Effector memory CD4-positive, alpha-beta T cell (primary cell): ENCODE measurements at regions not wholly inside any gene's neighbourhood (a gene's known extent, or its start where the extent isn't known, plus 50 kb on each side); places are given as distances from the start of the nearest gene placed in this dataset.

Experiments
- DNase-seq, 3 donors: peaks; one replicate each; pipeline ENCODE4 v3.0.0-alpha.2; 2020
- H3K27ac ChIP-seq: 2 replicates; pipeline ENCODE4 v1.7.0; 2013; ENCODE audit warnings: mild to moderate bottlenecking, low read length, moderate library complexity; ENCODE audit not compliant: insufficient read depth, poor library complexity, severe bottlenecking
- H3K27me3 ChIP-seq: replicated peaks from 2 replicates; pipeline ENCODE4 v1.7.0; 2013; ENCODE audit warnings: mild to moderate bottlenecking, low read length; ENCODE audit not compliant: insufficient read depth, control insufficient read depth, poor library complexity, severe bottlenecking
- H3K36me3 ChIP-seq: 2 replicates; pipeline ENCODE4 v1.7.0; 2013; ENCODE audit warnings: mild to moderate bottlenecking, low read length, moderate library complexity; ENCODE audit not compliant: control insufficient read depth, insufficient read depth
- H3K4me1 ChIP-seq: 2 replicates; pipeline ENCODE4 v1.7.0; 2013; ENCODE audit warnings: low read length, mild to moderate bottlenecking; ENCODE audit not compliant: control insufficient read depth, insufficient read depth, poor library complexity, severe bottlenecking
- H3K4me3 ChIP-seq: 2 replicates; pipeline ENCODE4 v1.7.0; 2013; ENCODE audit warnings: low read length, low read depth, mild to moderate bottlenecking; ENCODE audit not compliant: insufficient read depth, poor library complexity, severe bottlenecking
- H3K9me3 ChIP-seq: 2 replicates; pipeline ENCODE4 v1.7.0; 2013; ENCODE audit warnings: mild to moderate bottlenecking, low read length, moderate library complexity; ENCODE audit not compliant: control insufficient read depth

DNA sequence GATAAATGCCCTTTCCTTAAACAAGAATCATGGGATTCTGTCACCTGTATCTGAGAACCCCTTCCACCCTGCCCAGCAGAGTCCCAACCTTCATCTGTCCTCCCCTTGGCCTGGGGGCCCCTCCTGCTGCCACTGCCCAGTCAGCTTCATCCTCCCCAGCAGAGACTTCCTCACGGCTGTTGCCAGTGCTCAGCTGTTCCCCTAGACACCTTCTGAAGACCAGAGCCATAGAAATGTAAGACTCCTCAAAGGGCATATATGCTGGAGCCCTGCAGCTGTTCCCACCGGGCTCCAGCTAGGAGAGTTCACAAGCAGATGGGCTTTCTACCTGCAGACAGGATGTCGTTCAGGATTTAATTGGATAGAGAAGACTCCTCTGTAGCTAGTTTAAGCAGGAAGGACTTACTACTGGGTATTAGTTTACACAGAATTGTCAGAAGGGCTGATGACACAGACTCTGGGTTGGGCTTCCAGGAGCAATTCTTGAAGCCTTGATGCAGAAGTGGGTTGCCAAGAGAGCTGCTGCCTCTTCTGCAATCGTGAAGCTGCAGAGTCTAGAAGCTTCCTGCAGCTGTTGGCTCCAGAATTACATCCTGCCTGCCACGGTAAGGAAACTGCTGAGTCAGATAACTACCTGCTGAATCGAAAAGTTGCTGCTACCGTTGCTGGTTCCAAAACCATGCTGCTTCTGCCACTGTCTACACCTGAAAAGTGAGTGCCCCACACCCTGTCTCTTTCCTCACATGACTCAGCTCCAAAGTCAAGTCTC is 57.1 kb upstream of the MLN start:
- Histone ChIP-seq H3K4me3 (no peak overlapping the region), H3K27me3 (no peaks in the 10 kb centered on the region), H3K27ac (no peak overlapping the region), H3K36me3 (no peaks in the 10 kb centered on the region), H3K4me1 (peaks cover 38% of the 10 kb centered on the region), H3K9me3 (no peaks in the 10 kb centered on the region)
- peak in 2 of 3 donors; percentile 7 to 18 for DNase-seq

DNA sequence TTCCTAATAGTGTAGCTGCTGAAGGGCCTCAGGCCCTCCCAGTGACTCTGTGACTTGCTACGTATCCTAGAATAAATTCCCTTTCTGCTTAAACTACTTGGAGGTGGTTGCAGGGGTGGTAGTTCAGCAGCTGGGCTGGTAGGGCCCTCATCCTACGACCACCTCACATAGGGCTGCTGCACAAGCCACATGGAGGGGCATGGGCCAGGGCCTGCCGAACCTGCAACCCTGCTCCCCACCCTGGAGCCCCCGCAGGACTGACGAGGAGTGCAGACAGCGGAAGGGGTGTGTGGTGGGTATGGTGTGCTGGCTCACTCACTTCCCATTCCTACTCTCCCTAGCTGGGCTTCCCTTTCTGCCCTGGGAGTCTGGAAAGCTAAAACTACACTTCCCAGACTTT is 56.2 kb upstream of the MLN start:
- Histone ChIP-seq H3K4me3 (no peak overlapping the region), H3K27me3 (no peaks in the 10 kb centered on the region), H3K9me3 (no peaks in the 10 kb centered on the region), H3K4me1 (peaks cover 43% of the 10 kb centered on the region), H3K36me3 (no peaks in the 10 kb centered on the region), H3K27ac (no peak overlapping the region)
- no peak for DNase-seq

GRCh38 chr6:33858804-33859505 is 55.2 kb upstream of the MLN start:
- Histone ChIP-seq H3K9me3 (no peaks in the 10 kb centered on the region), H3K4me3 (no peak overlapping the region), H3K27me3 (no peaks in the 10 kb centered on the region), H3K27ac (no peak overlapping the region), H3K4me1 (peaks cover 43% of the 10 kb centered on the region), H3K36me3 (no peaks in the 10 kb centered on the region)
- DNase-seq, result no peak

- Histone ChIP-seq H3K9me3 (no peaks in the 10 kb centered on the region), H3K36me3 (no peaks in the 10 kb centered on the region), H3K4me1 (peaks cover 43% of the 10 kb centered on the region), H3K27me3 (no peaks in the 10 kb centered on the region), H3K4me3 (no peak overlapping the region), H3K27ac (no peak overlapping the region)
- no peak for DNase-seq
Observed at GRCh38 chr6:33857932-33858475, 54.2 kb upstream of the MLN start.

DNA sequence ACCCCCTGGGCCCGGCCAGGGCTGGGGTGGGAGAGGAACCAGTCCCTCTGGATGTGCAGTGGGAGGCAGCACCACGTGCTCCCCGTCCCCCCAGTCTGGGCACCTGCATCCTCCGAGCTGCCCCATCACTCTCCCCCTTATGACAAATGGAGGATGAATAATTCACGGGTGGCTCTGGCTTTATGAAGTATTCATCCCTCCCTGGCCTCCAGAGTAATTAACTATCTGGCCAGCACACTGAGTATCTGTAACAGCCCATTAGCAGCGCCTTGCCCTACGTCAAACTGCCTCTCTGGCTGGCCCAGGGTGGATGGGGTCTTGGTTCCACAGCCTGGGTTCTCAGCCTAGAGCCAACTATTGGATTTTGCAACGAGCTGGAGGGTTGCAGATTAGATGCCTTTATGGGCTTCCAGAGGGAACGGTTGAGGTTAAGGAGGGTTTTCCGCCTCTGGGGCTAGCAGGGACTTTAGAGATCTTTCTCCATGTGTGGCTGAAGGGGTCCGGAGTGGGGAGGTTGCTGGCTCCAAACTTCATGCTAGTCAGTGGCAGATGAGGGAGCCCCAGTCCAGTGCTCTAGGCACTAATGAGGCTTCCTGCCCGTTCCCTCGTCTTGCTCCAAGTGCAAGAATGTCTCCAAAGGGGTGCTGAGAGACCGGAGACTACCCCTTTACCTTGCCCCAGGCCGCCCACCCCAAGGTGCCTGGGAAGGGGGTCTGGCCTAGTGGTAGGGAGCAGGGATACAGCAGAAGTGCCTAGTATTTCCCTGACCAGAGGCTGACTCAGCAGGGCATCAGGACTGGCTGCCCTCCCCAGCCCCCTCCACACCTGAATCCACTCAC is 53.5 kb upstream of the MLN start:
- no peak for DNase-seq
- Histone ChIP-seq H3K4me3 (no peak overlapping the region), H3K27me3 (no peaks in the 10 kb centered on the region), H3K9me3 (no peaks in the 10 kb centered on the region), H3K27ac (no peak overlapping the region), H3K4me1 (peaks cover 43% of the 10 kb centered on the region), H3K36me3 (no peaks in the 10 kb centered on the region)

- Histone ChIP-seq H3K36me3 (no peaks in the 10 kb centered on the region), H3K27me3 (no peaks in the 10 kb centered on the region), H3K27ac (no peak overlapping the region), H3K4me1 (peaks cover 40% of the 10 kb centered on the region), H3K4me3 (no peak overlapping the region), H3K9me3 (no peaks in the 10 kb centered on the region)
- peak; percentile 44 to 60 (median 58) for DNase-seq
Observed at GRCh38 chr6:33856655-33857054, 52.9 kb upstream of the MLN start.

- no peaks in the 10 kb centered on the region for H3K36me3 ChIP-seq
- H3K9me3 ChIP-seq, result no peaks in the 10 kb centered on the region
- DNase-seq, result no peak
- no peak overlapping the region for H3K27ac ChIP-seq
- no peaks in the 10 kb centered on the region for H3K27me3 ChIP-seq
- H3K4me1 ChIP-seq, result peaks cover 36% of the 10 kb centered on the region
- no peak overlapping the region for H3K4me3 ChIP-seq
Observed at GRCh38 chr6:33856031-33856590, 52.3 kb upstream of the MLN start.

GRCh38 chr6:33854572-33855030 is 50.8 kb upstream of the MLN start:
- Histone ChIP-seq H3K27me3 (no peaks in the 10 kb centered on the region), H3K4me1 (peaks cover 26% of the 10 kb centered on the region), H3K27ac (no peak overlapping the region), H3K36me3 (no peaks in the 10 kb centered on the region), H3K4me3 (no peak overlapping the region), H3K9me3 (no peaks in the 10 kb centered on the region)
- no peak for DNase-seq

DNA sequence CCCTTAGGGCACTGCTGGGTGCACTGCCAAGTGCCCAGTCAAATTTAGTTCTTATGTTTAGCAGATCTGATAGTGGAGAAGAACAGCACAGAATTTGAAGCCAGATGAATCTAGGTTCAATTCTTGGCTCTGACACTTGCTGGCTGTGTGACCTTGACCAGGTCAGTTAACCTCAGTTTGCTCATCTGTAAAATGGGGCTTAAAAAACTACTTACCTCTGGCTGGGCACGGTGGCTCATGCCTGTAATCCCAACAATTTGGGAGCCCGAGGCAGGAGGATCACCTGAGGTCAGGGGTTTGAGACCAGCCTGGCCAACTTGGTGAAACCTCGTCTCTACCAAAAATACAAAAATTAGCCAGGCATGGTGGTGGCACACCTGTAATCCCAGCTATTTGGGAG is 49.9 kb upstream of the MLN start:
- Histone ChIP-seq H3K27ac (no peak overlapping the region), H3K36me3 (no peaks in the 10 kb centered on the region), H3K4me1 (peaks cover 26% of the 10 kb centered on the region), H3K27me3 (no peaks in the 10 kb centered on the region), H3K4me3 (no peak overlapping the region), H3K9me3 (no peaks in the 10 kb centered on the region)
- DNase-seq, result no peak
